NK-92 treated with Interleukin-12 subunit alpha and Interleukin-12 subunit beta, amount 100 ng/mL, for 24 hours (cell line): ENCODE measurements at regions not wholly inside any gene's neighbourhood (a gene's known extent, or its start where the extent isn't known, plus 50 kb on each side); places are given as distances from the start of the nearest gene placed in this dataset.

ENCODE experiments used
- DNase-seq: peaks from one replicate; lab custom pipeline; 2025; lab: John Stamatoyannopoulos, UW

- no peak for DNase-seq
Measured at GRCh38 chr18:78709261-78709809, 270.3 kb upstream of the SALL3 start.

DNA sequence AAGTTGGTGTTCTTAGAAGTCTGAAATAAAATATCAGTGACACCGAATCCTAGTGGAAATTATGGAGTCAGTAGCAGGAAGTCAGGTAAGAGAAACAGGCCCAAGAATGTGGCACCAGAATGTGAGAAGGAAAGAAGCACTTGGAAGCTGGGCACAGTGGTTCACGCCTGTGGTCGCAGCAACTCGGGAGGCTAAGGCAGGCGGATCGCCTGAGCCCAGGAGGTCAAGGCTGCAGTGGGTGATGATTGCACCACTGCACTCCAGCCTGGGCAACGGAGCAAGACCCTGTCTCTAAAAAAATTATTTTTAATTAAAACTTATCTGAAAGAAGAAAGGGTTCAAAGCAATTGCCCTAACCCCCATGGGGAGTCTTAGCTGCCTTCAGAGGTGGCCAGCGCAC is 268.3 kb upstream of the SALL3 start:
- DNase-seq: no peak

- DNase-seq: no peak
Measured at GRCh38 chr18:78711971-78712370, 267.6 kb upstream of the SALL3 start.

GRCh38 chr18:78713069-78713468 is 266.5 kb upstream of the SALL3 start:
- no peak for DNase-seq

GRCh38 chr18:78713726-78714125 is 265.9 kb upstream of the SALL3 start:
- no peak for DNase-seq

DNA sequence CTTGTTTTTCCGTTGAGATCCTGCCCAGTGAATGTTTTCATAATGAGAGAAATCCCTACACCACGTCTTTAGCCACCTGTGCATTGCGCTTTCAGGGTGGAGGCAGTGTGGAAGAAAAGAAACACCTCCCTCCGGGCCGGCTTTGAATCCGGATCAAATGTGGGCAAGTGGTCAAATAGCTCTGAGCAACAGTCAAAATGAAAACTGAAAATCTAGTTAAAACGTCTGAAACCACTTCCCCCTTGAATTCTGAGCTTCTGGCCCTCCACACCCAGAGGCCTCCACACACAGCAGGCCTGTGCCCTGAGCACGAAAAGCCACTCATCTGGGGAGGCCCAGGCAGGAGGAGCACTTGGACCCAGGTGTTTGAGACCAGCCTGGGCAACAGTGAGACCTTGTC is 263.6 kb upstream of the SALL3 start:
- no peak for DNase-seq

- DNase-seq: no peak
Measured at GRCh38 chr18:78716581-78716980, 263.0 kb upstream of the SALL3 start.

DNA sequence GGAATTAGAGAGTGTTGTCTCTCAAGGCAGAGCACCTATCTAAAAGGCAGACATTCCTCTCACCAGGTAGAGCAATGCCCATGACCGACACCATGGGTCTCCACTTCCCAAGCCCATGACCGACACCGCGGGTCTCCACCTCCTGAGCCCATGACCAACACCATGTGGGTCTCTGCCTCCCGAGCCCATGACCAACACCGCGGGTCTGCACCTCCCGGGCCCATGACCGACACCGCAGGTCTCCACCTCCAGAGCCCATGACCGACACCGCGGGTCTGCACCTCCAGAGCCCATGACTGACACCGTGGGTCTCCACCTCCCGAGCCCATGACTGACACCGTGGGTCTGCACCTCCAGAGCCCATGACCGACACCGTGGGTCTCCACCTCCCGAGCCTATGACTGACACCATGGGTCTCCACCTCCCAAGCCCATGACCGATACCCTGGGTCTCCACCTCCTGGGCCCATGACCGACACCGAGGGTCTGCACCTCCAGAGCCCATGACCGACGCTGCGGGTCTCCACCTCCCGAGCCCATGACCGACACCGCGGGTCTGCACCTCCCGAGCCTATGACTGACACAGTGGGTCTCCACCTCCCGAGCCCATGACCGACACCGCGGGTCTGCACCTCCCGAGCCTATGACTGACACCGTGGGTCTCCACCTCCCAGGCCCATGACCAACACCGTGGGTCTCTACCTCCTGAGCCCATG is 262.4 kb upstream of the SALL3 start:
- no peak for DNase-seq

GRCh38 chr18:78717766-78718150 is 261.9 kb upstream of the SALL3 start:
- DNase-seq: no peak

- DNase-seq: no peak
Measured at GRCh38 chr18:78719821-78720220, 259.8 kb upstream of the SALL3 start.

GRCh38 chr18:78720456-78721237 is 259.0 kb upstream of the SALL3 start:
- no peak for DNase-seq

DNA sequence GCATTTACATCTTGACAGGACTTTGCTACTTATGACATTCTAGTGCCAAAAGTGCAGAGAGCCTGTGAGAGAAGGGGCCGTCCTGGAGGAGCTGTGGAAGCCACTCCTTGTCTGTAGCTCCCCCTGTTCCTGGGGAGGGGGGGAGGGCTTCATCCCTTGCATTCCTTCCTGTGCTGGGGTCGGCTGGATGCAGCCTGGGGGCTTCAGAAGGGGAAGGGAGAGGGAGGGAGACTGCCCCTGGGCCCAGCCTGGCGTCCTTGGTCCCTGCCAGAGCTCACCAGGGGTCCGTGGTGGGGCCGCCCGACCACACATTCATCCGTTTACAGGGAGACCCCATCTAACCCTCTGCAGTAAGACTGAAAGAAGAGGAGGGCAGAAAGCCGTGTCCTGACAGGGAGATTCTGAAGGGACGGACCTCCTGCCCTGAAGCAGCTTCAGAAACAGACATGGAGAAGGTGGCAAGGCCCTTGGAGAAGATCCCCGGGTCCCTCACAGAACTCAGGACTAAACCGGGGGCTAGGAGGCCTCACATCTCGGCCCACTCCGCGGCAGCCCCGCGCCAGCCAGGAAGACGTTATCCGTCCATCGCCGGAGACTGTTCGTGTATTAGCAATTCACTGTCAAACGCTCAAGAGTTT is 258.3 kb upstream of the SALL3 start:
- DNase-seq: no peak

DNA sequence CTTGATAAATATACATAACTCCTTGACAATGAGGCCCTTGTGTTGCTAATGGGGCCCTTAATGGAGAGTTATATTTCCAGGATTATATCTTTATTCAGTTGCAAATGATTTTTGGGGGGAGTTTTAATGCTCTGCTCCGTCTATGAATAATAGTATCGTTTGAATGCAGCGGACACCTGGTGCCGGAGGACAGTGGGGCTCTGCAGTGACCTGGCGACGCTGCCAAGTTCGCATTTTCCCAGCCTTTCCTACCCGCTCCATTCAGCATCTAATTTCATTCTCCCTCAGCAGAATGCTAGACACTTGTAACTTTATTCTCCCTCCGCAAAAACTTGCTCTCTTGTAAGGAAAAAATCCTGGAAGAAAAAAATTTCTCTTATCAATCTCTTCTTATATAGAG is 257.6 kb upstream of the SALL3 start:
- no peak for DNase-seq

DNA sequence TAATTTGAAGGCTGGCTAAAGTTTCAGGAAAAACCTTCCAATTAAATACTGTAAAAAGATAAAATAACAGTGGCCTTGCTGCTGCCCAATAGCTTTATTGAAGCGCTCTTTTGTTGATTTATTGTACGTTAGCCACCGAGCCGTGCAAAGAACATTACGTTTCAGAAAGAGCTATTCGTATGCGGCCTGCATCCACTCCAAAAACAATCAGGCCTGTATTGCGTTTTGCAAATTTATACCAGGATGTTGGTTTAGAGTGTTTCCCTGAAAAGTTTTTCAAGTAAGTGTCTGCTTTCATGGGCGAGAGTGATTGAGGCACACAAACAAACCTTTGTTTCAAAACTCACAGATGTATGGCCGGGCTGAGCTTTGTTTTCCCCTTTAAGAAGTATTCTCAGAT is 257.2 kb upstream of the SALL3 start:
- DNase-seq: no peak

DNA sequence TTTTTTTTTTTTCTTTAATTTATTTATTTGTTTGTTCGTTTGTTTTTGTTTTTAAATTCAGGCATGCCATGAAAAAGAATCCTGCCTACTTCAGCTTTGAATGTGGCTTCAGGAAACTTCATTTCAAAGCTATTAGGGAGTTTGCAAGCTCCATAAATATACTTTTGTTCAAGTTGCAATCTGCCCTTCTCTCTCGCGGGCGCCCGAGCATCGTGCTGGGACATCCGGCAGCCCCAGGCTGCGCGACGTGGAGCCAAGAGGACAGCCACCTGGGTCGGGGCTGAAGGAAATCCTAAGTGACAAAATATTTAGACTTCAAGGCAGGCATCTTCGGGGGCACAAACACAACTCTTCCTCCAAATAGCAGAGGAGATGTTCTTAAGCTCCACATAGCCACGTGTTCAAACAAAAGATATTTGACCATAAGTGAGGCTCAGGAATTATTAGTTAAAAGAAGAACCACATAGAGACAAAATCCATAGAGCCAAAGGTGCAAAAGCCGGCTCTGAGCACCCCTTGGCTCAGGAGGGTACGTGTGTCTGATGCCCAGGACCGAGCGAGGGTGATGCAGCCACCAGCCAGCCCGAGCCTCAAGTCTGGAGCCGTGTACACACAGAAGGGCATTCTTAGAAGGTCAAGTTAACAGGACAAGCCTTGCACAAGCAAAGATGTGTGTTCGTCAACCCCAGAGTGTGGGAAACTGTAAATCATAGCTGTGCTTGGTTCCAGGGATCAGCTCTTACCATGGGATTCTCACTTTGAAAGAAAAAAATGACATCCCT is 256.5 kb upstream of the SALL3 start:
- no peak for DNase-seq

GRCh38 chr18:78724214-78724914 is 255.3 kb upstream of the SALL3 start:
- no peak for DNase-seq

GRCh38 chr18:78725426-78725825 is 254.2 kb upstream of the SALL3 start:
- DNase-seq: no peak

DNA sequence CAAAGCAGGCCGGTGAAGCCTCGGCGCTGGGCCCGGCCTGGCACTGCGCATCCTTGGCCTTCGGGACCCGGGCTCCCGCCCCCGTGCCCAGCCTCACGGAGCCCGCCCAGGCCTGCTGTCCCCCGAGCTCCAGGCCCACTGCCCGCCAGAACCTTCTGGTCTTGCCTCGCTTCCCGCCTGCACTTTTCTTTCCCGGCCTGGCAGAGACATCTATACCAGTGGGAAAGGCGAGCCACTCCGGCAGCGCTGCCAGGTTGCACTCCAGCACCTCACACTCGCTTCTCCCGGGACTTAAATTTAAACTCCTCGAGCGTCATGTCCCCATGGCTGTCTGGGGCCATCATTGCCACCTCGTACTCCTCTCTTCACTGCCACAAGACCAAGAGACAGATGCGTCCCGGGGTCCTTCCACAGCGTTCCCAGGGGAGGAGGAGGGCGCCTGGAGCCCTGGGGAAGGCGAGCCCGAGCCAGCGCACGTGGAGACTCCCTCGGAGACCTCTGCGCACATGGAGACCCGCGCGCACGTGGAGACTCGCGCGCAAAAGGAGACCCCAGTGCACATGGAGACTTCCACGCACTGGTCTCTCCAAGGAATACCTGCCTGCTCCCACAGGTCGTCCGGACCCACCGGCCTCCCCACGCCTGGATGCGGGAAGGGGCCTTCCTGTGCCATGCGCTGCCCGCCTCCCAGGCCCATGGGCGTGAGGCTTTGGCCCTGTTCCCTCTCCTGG is 253.1 kb upstream of the SALL3 start:
- no peak for DNase-seq

GRCh38 chr18:78727057-78727739 is 252.4 kb upstream of the SALL3 start:
- no peak for DNase-seq
